KMS-11 (cell line): ENCODE measurements at regions not wholly inside any gene's neighbourhood (a gene's known extent, or its start where the extent isn't known, plus 50 kb on each side); places are given as distances from the start of the nearest gene placed in this dataset.
A peak's percentile ranks its signal among the peaks of the same experiment; 100 is the strongest.

Experiments
- H2AFZ ChIP-seq: fragments of 200-600 bp; sonication (generic); 2 replicates; pipeline ENCODE4 v1.6.1; 2016; ENCODE audit warnings: antibody characterized with exemption, mixed run types, low read depth
- H3K27ac ChIP-seq: fragments of 200-600 bp; sonication (generic); 2 replicates; pipeline ENCODE4 v1.6.1; 2016; ENCODE audit warnings: mild to moderate bottlenecking, mixed run types
- H3K27me3 ChIP-seq: fragments of 200-600 bp; sonication (generic); 2 replicates; pipeline ENCODE4 v1.6.1; 2017; ENCODE audit warnings: mild to moderate bottlenecking, low read depth, mixed run types, moderate library complexity; ENCODE audit not compliant: insufficient read depth
- H3K36me3 ChIP-seq: fragments of 200-600 bp; sonication (generic); 2 replicates; pipeline ENCODE4 v1.6.1; 2017; ENCODE audit warnings: mild to moderate bottlenecking, mixed run types; ENCODE audit not compliant: insufficient read depth
- H3K4me1 ChIP-seq: fragments of 200-600 bp; sonication (generic); 2 replicates; pipeline ENCODE4 v1.6.1; 2016; ENCODE audit warnings: mild to moderate bottlenecking, low read depth, mixed run types; ENCODE audit not compliant: poor library complexity, severe bottlenecking
- H3K4me2 ChIP-seq: fragments of 200-600 bp; sonication (generic); 2 replicates; pipeline ENCODE4 v1.7.0; 2016; ENCODE audit warnings: mild to moderate bottlenecking, mixed run types
- H3K4me3 ChIP-seq: fragments of 200-600 bp; sonication (generic); IDR thresholded peaks from 2 replicates; pipeline ENCODE4 v1.6.1; 2017; ENCODE audit warnings: low read depth, low read length, mixed read lengths; ENCODE audit not compliant: insufficient read depth
- H3K79me2 ChIP-seq: fragments of 200-600 bp; sonication (generic); 2 replicates; pipeline ENCODE4 v1.6.1; 2016; ENCODE audit warnings: low read depth, mixed run types; ENCODE audit not compliant: insufficient read depth
- H3K9ac ChIP-seq: fragments of 200-600 bp; sonication (generic); 2 replicates; pipeline ENCODE4 v1.6.1; 2016; ENCODE audit warnings: mild to moderate bottlenecking, mixed run types
- H4K20me1 ChIP-seq: fragments of 200-600 bp; sonication (generic); 2 replicates; pipeline ENCODE4 v1.6.1; 2016; ENCODE audit warnings: mild to moderate bottlenecking, mixed run types; ENCODE audit not compliant: insufficient read depth
- TF ChIP-seq, protein P1 (sequence below): fragments of 200-600 bp; sonication (generic); conservative IDR thresholded peaks from 2 replicates; pipeline ENCODE4 v1.6.1; 2017; ENCODE audit warnings: low read depth, mild to moderate bottlenecking, antibody characterized with exemption, low read length, moderate library complexity, mixed read lengths

GRCh38 chrX:63470506-63470905, 119.4 kb upstream of the SPIN4 start:
- H3K36me3 ChIP-seq, result no peaks in the 10 kb centered on the region
- TF ChIP-seq, protein P1, sequence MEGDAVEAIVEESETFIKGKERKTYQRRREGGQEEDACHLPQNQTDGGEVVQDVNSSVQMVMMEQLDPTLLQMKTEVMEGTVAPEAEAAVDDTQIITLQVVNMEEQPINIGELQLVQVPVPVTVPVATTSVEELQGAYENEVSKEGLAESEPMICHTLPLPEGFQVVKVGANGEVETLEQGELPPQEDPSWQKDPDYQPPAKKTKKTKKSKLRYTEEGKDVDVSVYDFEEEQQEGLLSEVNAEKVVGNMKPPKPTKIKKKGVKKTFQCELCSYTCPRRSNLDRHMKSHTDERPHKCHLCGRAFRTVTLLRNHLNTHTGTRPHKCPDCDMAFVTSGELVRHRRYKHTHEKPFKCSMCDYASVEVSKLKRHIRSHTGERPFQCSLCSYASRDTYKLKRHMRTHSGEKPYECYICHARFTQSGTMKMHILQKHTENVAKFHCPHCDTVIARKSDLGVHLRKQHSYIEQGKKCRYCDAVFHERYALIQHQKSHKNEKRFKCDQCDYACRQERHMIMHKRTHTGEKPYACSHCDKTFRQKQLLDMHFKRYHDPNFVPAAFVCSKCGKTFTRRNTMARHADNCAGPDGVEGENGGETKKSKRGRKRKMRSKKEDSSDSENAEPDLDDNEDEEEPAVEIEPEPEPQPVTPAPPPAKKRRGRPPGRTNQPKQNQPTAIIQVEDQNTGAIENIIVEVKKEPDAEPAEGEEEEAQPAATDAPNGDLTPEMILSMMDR, result no peak
- H3K4me3 ChIP-seq, result no peak overlapping the region
- H3K4me2 ChIP-seq, result no peak overlapping the region
- no peak overlapping the region for H3K9ac ChIP-seq
- no peaks in the 10 kb centered on the region for H3K4me1 ChIP-seq
- H3K27me3 ChIP-seq, result no peaks in the 10 kb centered on the region
- no peaks in the 10 kb centered on the region for H3K79me2 ChIP-seq
- no peak overlapping the region for H3K27ac ChIP-seq
- no peaks in the 10 kb centered on the region for H4K20me1 ChIP-seq
- no peak overlapping the region for H2AFZ ChIP-seq

DNA sequence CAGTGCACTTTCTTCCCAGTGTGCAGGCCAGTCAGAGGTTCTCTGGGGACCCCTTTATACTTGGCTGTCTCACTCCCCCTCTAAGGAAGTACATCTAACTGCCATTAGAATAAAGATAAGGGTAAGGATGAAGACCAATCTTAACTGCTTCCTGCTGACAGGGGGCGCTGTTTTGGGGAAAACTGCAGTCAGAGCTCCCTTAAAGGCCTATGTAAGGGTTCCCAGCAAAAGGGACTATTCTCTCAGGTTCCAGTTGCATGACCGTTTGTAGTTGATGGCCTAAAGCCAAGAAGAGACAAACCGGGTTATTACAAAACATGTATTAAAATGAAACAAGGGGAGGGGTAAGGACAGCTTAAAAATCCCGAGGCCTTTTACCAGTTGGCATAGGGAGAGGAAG, 115.6 kb upstream of the SPIN4 start:
- no peaks in the 10 kb centered on the region for H4K20me1 ChIP-seq
- no peaks in the 10 kb centered on the region for H3K79me2 ChIP-seq
- no peak overlapping the region for H2AFZ ChIP-seq
- no peak overlapping the region for H3K4me2 ChIP-seq
- no peak overlapping the region for H3K27ac ChIP-seq
- no peaks in the 10 kb centered on the region for H3K4me1 ChIP-seq
- no peaks in the 10 kb centered on the region for H3K27me3 ChIP-seq
- H3K36me3 ChIP-seq, result no peaks in the 10 kb centered on the region
- no peak overlapping the region for H3K4me3 ChIP-seq
- TF ChIP-seq, protein P1, result 0 out of 2 replicates have a peak, but pooled peaks have one; percentile 21
- H3K9ac ChIP-seq, result no peak overlapping the region

DNA sequence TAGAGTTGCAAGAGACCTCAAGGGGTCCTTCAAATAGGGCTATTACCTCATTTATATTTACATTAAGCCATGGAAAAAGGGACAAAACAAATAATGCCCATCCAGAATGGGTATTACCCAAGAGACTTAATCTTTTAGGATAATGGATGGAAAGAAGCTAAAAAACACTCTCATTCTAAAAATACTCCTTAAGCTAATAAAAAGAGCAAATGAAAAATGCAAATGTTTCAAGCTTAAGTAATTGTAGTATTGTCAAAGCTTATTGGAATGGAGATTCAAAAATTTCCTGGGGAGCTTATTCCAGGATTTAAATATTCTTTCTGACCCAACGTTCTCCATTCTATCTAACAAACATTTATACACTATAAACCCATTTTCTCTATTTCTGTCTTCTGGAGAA, 107.8 kb upstream of the SPIN4 start:
- H3K9ac ChIP-seq, result no peak overlapping the region
- H3K4me1 ChIP-seq, result no peaks in the 10 kb centered on the region
- no peak overlapping the region for H3K27ac ChIP-seq
- H3K27me3 ChIP-seq, result no peaks in the 10 kb centered on the region
- no peaks in the 10 kb centered on the region for H3K36me3 ChIP-seq
- TF ChIP-seq, protein P1, result no peak
- no peak overlapping the region for H3K4me2 ChIP-seq
- no peaks in the 10 kb centered on the region for H4K20me1 ChIP-seq
- no peak overlapping the region for H2AFZ ChIP-seq
- no peak overlapping the region for H3K4me3 ChIP-seq
- H3K79me2 ChIP-seq, result no peaks in the 10 kb centered on the region

- TF ChIP-seq, protein P1, result no peak
- no peaks in the 10 kb centered on the region for H3K27me3 ChIP-seq
- H3K9ac ChIP-seq, result no peak overlapping the region
- H2AFZ ChIP-seq, result no peak overlapping the region
- no peaks in the 10 kb centered on the region for H3K79me2 ChIP-seq
- no peak overlapping the region for H3K27ac ChIP-seq
- no peaks in the 10 kb centered on the region for H3K4me1 ChIP-seq
- H3K4me2 ChIP-seq, result no peak overlapping the region
- no peaks in the 10 kb centered on the region for H3K36me3 ChIP-seq
- no peaks in the 10 kb centered on the region for H4K20me1 ChIP-seq
- H3K4me3 ChIP-seq, result no peak overlapping the region
These were observed 102.4 kb upstream of the SPIN4 start for GRCh38 chrX:63453571-63453970.
